IgD-negative memory B cell (primary cell): ENCODE measurements at regions not wholly inside any gene's neighbourhood (a gene's known extent, or its start where the extent isn't known, plus 50 kb on each side); places are given as distances from the start of the nearest gene placed in this dataset.

Experiments
- H3K27ac Mint-ChIP-seq, 3 donors: one replicate each; pipeline ENCODE4 v1.8.0; 2020 to 2022; ENCODE audit warnings: mild to moderate bottlenecking in 3 of 3, mixed read lengths in 3 of 3, moderate library complexity in 1 of 3
- H3K27me3 Mint-ChIP-seq: one replicate; pipeline ENCODE4 v1.8.0; 2021; ENCODE audit warnings: mixed read lengths
- H3K36me3 Mint-ChIP-seq: one replicate; pipeline ENCODE4 v1.8.0; 2020; ENCODE audit warnings: mild to moderate bottlenecking, mixed read lengths
- H3K4me1 Mint-ChIP-seq, 3 donors: one replicate each; pipeline ENCODE4 v1.8.0; 2020 to 2022; ENCODE audit warnings: mixed read lengths in 3 of 3, mild to moderate bottlenecking in 1 of 3
- H3K4me3 Mint-ChIP-seq, 4 donors: one replicate each; pipeline ENCODE4 v1.8.0; 2020 to 2022; ENCODE audit warnings: mild to moderate bottlenecking in 4 of 4, mixed read lengths in 4 of 4, moderate library complexity in 3 of 4
- H3K9me3 Mint-ChIP-seq, 3 donors: one replicate each; pipeline ENCODE4 v1.8.0; 2020 to 2021; ENCODE audit warnings: mixed read lengths in 3 of 3, mild to moderate bottlenecking in 1 of 3

DNA sequence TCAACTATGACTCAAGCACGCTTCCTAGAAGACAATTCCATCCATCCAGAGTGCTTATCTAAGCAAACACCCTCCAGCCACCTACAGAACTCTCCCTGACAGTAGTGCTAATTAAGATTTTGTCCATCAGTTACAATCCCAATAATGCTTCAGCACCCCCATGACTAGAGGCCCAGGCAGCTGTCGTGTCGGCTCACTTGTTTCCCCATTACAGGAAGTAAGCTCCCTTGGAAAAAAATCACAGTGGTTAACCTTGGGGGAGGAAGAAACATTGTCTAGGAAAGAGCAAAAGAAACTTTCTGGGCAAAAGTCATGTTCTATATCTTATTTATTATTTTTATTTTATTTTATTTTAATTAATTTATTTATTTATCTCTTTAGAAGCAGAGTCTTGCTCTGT is 108.8 kb upstream of the LPAR1 start:
- H3K27ac Mint-ChIP-seq = no peak overlapping the region
- peaks cover 0 to 2% (median 0%) of the 10 kb centered on the region in 3 donors for H3K9me3 Mint-ChIP-seq
- no peaks in the 10 kb centered on the region for H3K36me3 Mint-ChIP-seq
- no peaks in the 10 kb centered on the region for H3K27me3 Mint-ChIP-seq
- peaks cover 0 to 1% (median 0%) of the 10 kb centered on the region in 3 donors for H3K4me1 Mint-ChIP-seq
- no peak overlapping the region for H3K4me3 Mint-ChIP-seq

DNA sequence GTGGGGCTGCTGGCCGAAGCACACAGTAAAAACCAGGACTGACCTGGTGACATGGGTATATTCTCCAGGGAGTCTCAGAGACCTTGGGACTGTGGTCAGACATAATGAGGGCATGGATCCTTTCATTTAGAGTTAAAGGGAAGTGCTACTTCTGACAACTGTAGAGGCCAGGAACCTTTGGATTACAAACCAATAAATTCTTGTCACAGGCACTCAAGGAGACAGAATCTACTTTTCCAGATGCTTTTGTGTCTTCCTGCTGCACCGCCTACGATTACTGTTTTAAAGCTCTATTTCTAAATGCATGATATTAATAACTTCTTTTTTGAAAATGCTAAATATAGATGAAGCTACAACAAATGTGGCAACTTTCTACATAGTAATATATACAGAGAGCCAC is 106.5 kb upstream of the LPAR1 start:
- Mint-ChIP-seq H3K9me3 (peaks cover 0 to 2% (median 0%) of the 10 kb centered on the region in 3 donors), H3K4me3 (no peak overlapping the region), H3K4me1 (peaks cover 0 to 1% (median 0%) of the 10 kb centered on the region in 3 donors)

GRCh38 chr9:111136180-111136579 is 97.9 kb upstream of the LPAR1 start:
- no peaks in the 10 kb centered on the region for H3K36me3 Mint-ChIP-seq
- no peak overlapping the region for H3K4me3 Mint-ChIP-seq
- peaks cover 7 to 10% (median 8%) of the 10 kb centered on the region in 3 donors for H3K9me3 Mint-ChIP-seq
- H3K27ac Mint-ChIP-seq = no peak overlapping the region
- H3K4me1 Mint-ChIP-seq = no peaks in the 10 kb centered on the region
- H3K27me3 Mint-ChIP-seq = no peaks in the 10 kb centered on the region

More for the DNA sequence above, 106.5 kb upstream of the LPAR1 start:
- H3K36me3 Mint-ChIP-seq = no peaks in the 10 kb centered on the region
- H3K27me3 Mint-ChIP-seq = no peaks in the 10 kb centered on the region
- H3K27ac Mint-ChIP-seq = no peak overlapping the region

DNA sequence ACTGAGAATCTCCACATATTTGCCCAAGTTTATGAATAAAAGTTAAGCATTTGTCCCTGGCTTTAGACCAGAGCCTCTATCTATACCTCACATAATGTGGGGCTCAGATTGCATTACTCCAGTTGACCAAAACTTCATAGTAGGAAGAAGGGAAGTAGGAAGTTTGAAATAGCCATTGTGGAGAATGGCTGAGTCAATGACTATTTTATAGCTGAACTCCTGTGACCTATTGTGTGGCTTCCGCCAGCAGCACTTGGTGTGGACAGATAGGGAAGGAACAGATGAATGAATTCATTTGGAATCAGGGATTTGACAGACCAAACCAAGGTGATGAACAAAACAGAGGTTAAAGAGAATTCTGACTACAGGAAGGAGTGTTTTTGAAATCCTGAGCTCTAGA is 92.9 kb upstream of the LPAR1 start:
- peaks cover 9 to 13% (median 13%) of the 10 kb centered on the region in 3 donors for H3K9me3 Mint-ChIP-seq
- no peaks in the 10 kb centered on the region for H3K4me1 Mint-ChIP-seq
- H3K36me3 Mint-ChIP-seq = no peaks in the 10 kb centered on the region
- no peak overlapping the region for H3K4me3 Mint-ChIP-seq
- no peaks in the 10 kb centered on the region for H3K27me3 Mint-ChIP-seq
- no peak overlapping the region for H3K27ac Mint-ChIP-seq

GRCh38 chr9:111120526-111120925 is 82.3 kb upstream of the LPAR1 start:
- Mint-ChIP-seq H3K36me3 (no peaks in the 10 kb centered on the region), H3K27ac (no peak overlapping the region), H3K27me3 (no peaks in the 10 kb centered on the region), H3K4me1 (no peaks in the 10 kb centered on the region), H3K9me3 (peaks cover 9 to 24% (median 10%) of the 10 kb centered on the region in 3 donors), H3K4me3 (no peak overlapping the region)

- Mint-ChIP-seq H3K4me3 (no peak overlapping the region), H3K36me3 (no peaks in the 10 kb centered on the region), H3K27me3 (peaks cover 3% of the 10 kb centered on the region), H3K4me1 (no peaks in the 10 kb centered on the region), H3K27ac (no peak overlapping the region), H3K9me3 (peaks cover 5 to 21% (median 10%) of the 10 kb centered on the region in 3 donors)
Measured at GRCh38 chr9:111118256-111118948, 80.1 kb upstream of the LPAR1 start.

DNA sequence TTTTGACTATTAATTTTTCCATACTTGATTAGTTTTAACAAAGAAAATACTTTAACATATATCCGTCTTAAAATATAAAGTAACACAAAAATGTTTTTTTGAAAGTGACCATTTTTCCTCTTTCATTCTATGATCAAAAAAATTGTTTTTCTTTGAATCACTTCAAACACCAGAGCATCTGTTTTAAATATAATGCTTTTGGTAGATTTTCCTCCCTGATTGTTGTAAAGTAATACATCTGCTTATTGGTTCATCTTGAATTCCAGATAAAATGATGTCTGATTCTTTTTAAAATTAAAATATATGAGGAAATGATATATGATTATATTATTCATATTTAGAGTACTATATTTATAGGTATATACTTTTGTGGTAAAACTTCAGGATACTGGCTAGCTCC is 76.2 kb upstream of the LPAR1 start:
- H3K36me3 Mint-ChIP-seq = no peaks in the 10 kb centered on the region
- no peak overlapping the region for H3K27ac Mint-ChIP-seq
- H3K4me1 Mint-ChIP-seq = no peaks in the 10 kb centered on the region
- H3K9me3 Mint-ChIP-seq = peaks cover 2 to 18% (median 6%) of the 10 kb centered on the region in 3 donors
- no peak overlapping the region for H3K4me3 Mint-ChIP-seq
- peaks cover 3% of the 10 kb centered on the region for H3K27me3 Mint-ChIP-seq

GRCh38 chr9:111113712-111114111 is 75.4 kb upstream of the LPAR1 start:
- peak overlapping the region in 1 of 3 donors; percentile 14 for H3K27ac Mint-ChIP-seq
- H3K36me3 Mint-ChIP-seq = no peaks in the 10 kb centered on the region
- H3K4me1 Mint-ChIP-seq = no peaks in the 10 kb centered on the region
- peaks cover 3% of the 10 kb centered on the region for H3K27me3 Mint-ChIP-seq
- no peak overlapping the region for H3K4me3 Mint-ChIP-seq
- peaks cover 2 to 14% (median 4%) of the 10 kb centered on the region in 3 donors for H3K9me3 Mint-ChIP-seq

- H3K4me3 Mint-ChIP-seq = no peak overlapping the region
- H3K9me3 Mint-ChIP-seq = peaks cover 0 to 6% (median 0%) of the 10 kb centered on the region in 3 donors
- H3K27me3 Mint-ChIP-seq = peaks cover 3% of the 10 kb centered on the region
- H3K36me3 Mint-ChIP-seq = no peaks in the 10 kb centered on the region
- no peak overlapping the region for H3K27ac Mint-ChIP-seq
- H3K4me1 Mint-ChIP-seq = no peaks in the 10 kb centered on the region
Measured at GRCh38 chr9:111110805-111111204, 72.5 kb upstream of the LPAR1 start.

DNA sequence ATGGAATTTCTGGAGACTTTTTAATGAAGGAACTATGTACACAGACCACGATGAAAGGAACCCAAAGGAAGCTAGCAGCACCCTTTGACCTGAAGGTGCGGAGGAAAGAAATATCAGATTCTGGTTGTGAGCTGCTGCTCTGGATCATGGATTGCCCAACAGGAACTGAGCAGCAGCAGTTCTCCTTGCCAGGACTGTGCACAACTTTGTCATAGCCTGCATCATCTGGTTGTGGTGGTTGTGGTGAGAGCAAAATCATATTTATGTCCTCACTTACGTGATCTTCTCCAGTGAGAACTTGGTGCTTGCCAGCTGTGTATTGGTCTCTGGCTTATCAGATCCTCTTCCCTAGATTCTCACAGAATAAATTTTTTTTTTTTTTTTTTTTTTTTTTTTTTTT is 70.7 kb upstream of the LPAR1 start:
- no peaks in the 10 kb centered on the region for H3K36me3 Mint-ChIP-seq
- H3K4me3 Mint-ChIP-seq = no peak overlapping the region
- H3K27ac Mint-ChIP-seq = no peak overlapping the region
- H3K4me1 Mint-ChIP-seq = no peaks in the 10 kb centered on the region
- H3K27me3 Mint-ChIP-seq = peaks cover 1% of the 10 kb centered on the region
- peaks cover 0 to 4% (median 0%) of the 10 kb centered on the region in 3 donors for H3K9me3 Mint-ChIP-seq

DNA sequence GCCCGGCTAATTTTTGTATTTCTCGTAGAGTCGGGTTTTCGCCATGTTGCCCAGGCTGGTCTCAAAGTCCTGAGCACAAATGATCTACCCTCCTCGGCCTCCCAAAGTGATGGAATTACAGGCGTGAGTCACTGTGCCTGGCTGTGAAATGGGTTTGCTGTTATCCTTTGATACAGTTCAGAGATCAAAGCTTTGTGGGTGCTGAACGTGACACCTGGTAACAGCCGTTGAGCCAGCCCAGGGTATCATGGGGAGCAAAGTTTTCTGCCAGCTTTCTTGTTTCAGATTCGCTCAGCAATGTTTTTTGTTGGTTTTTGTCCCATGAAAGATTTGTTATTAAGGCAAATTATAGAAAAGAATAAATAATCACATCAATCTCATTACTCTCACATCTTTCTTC is 68.9 kb upstream of the LPAR1 start:
- no peaks in the 10 kb centered on the region for H3K27me3 Mint-ChIP-seq
- no peaks in the 10 kb centered on the region for H3K36me3 Mint-ChIP-seq
- peaks cover 0 to 3% (median 0%) of the 10 kb centered on the region in 3 donors for H3K9me3 Mint-ChIP-seq
- no peak overlapping the region for H3K27ac Mint-ChIP-seq
- H3K4me3 Mint-ChIP-seq = no peak overlapping the region
- no peaks in the 10 kb centered on the region for H3K4me1 Mint-ChIP-seq

GRCh38 chr9:111106202-111106601 is 67.9 kb upstream of the LPAR1 start:
- Mint-ChIP-seq H3K27me3 (no peaks in the 10 kb centered on the region), H3K27ac (no peak overlapping the region), H3K9me3 (peaks cover 0 to 3% (median 0%) of the 10 kb centered on the region in 3 donors), H3K4me3 (no peak overlapping the region), H3K4me1 (no peaks in the 10 kb centered on the region), H3K36me3 (no peaks in the 10 kb centered on the region)

- no peak overlapping the region for H3K4me3 Mint-ChIP-seq
- no peak overlapping the region for H3K27ac Mint-ChIP-seq
- H3K27me3 Mint-ChIP-seq = no peaks in the 10 kb centered on the region
- H3K36me3 Mint-ChIP-seq = no peaks in the 10 kb centered on the region
- H3K4me1 Mint-ChIP-seq = no peaks in the 10 kb centered on the region
- peaks cover 0 to 2% (median 1%) of the 10 kb centered on the region in 3 donors for H3K9me3 Mint-ChIP-seq
Measured at GRCh38 chr9:111102793-111103464, 64.7 kb upstream of the LPAR1 start.

DNA sequence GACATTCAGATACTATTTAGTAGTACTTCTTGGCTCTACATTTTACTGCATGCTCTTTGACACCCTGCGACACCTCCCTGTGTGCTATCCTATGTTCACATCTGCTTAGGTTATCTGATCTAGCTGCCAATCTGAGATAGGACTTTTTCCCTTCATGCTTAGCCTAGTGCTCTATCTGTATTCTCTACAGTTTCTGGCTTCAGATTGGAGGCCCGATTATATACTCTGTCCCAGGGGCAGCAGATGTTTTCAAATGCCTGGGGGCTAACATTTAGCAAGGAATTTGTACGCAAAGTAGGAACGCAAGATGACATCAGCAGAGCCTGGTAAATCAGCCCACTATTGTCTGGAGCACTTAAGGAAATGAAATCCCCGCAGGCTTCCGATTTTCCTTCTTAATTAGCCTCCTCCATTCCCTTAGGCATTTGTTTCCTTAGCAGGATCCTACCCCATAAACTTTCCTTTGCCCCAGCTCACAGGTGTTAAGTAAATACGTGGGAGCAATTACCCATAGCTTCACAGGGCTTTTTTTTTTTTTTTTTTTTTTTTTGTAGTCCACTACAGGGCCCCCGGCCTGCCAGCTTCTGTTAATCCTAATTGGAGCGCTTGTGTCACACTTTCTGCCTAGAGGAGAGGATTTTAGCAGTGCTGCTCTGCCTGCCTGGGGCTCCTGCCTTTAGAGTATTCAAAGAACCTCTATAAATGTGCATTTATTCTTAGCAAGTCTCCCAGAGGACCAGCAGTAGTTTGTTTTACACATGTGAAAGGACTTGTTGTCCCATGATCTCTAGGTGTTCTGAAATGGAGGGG is 61.1 kb upstream of the LPAR1 start:
- Mint-ChIP-seq H3K4me3 (no peak overlapping the region), H3K36me3 (no peaks in the 10 kb centered on the region), H3K27me3 (no peaks in the 10 kb centered on the region), H3K9me3 (peaks cover 0 to 1% (median 0%) of the 10 kb centered on the region in 3 donors), H3K4me1 (no peaks in the 10 kb centered on the region), H3K27ac (no peak overlapping the region)

GRCh38 chr9:111098093-111098492 is 59.8 kb upstream of the LPAR1 start:
- no peak overlapping the region for H3K27ac Mint-ChIP-seq
- H3K36me3 Mint-ChIP-seq = no peaks in the 10 kb centered on the region
- H3K9me3 Mint-ChIP-seq = peaks cover 0 to 1% (median 0%) of the 10 kb centered on the region in 3 donors
- no peaks in the 10 kb centered on the region for H3K4me1 Mint-ChIP-seq
- no peak overlapping the region for H3K4me3 Mint-ChIP-seq
- H3K27me3 Mint-ChIP-seq = peaks cover 2% of the 10 kb centered on the region
